ENCODE measurements at regions not wholly inside any gene's neighbourhood (a gene's known extent, or its start where the extent isn't known, plus 50 kb on each side); places are given as distances from the start of the nearest gene placed in this dataset.

DNA sequence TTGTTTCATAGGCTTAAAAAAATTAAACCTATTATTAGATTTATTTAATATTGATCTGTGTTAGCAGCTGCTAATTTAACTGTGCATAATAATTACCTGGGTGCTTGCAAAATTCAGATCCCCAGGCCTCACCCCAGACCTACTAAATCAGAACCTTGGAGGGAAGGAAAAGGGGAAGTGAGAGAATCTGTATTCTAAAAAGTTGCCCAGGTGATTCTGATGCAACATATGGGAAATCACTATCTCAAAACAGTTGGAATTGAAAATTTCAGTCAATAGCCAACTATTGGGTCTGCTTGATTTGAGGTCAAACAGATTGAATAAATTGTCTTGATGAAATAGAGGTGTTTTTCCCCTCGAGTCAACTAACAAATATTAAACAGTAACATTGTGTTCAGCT is 538.5 kb upstream of the ADAMTS9 start:
- Histone ChIP-seq H3K27me3 (replicated peaks; ENCODE audit: insufficient read depth) (no peaks in the 10 kb centered on the region), H3K27ac (no peak overlapping the region), H3K36me3 (no peaks in the 10 kb centered on the region), H3K9me3 (no peaks in the 10 kb centered on the region), H3K4me1 (replicated peaks) (no peaks in the 10 kb centered on the region), H3K4me3 (no peak overlapping the region)
- no peak for DNase-seq (ENCODE audit: low spot score)
- no peak for TF ChIP-seq POLR2AphosphoS5 (IDR thresholded peaks at IDR 0.05)
- TF ChIP-seq POLR2A (IDR thresholded peaks at IDR 0.05) = no peak
- TF ChIP-seq, protein P1, sequence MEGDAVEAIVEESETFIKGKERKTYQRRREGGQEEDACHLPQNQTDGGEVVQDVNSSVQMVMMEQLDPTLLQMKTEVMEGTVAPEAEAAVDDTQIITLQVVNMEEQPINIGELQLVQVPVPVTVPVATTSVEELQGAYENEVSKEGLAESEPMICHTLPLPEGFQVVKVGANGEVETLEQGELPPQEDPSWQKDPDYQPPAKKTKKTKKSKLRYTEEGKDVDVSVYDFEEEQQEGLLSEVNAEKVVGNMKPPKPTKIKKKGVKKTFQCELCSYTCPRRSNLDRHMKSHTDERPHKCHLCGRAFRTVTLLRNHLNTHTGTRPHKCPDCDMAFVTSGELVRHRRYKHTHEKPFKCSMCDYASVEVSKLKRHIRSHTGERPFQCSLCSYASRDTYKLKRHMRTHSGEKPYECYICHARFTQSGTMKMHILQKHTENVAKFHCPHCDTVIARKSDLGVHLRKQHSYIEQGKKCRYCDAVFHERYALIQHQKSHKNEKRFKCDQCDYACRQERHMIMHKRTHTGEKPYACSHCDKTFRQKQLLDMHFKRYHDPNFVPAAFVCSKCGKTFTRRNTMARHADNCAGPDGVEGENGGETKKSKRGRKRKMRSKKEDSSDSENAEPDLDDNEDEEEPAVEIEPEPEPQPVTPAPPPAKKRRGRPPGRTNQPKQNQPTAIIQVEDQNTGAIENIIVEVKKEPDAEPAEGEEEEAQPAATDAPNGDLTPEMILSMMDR (IDR thresholded peaks at IDR 0.05) = no peak
- intact Hi-C loops (cut with DNase I) = no loop called here
- WGBS = 74% methylated on average over 1 of the region's 1 CpG

DNA sequence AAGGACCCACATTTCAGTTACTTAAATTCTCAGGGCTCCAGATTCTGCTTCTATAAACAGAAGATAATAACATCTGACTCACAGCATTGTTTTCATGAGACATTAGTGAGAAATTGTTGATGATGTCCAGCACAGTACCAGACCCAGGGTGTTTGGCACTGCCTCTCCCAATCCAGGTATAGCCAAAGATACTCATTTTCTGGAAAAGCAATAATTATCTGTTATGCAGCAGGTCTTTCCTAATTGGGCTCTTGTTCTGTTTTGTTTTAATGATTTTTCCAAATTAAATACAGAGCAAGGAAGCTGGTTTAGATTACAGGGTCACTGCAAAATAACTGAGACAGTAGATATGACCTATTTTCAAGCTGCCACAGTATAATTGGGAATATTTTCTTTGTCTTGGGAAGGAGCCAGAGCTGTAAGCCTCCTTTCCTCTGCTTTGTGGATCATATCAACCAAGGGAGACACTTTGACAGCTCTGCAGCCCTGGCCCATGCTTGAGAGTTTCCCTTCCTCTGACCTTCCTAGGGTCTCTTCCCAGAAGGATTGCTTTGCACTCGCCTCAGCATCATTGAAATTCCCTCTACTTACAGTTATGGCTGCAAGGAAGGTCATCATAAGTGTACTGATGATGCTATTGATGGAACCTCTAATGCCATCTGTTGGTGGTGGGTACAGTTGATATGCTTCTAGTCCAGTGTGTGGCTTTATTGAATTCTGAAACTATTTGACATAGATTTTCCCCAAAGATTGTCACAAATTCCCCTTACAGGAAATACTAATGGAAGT is 522.4 kb upstream of the ADAMTS9 start:
- no peaks in the 10 kb centered on the region for H3K4me1 ChIP-seq (replicated peaks)
- WGBS = 94% methylated on average over 1 of the region's 1 CpG
- TF ChIP-seq POLR2A (IDR thresholded peaks at IDR 0.05) (no peak), POLR2AphosphoS5 (IDR thresholded peaks at IDR 0.05) (no peak)
- TF ChIP-seq, protein P1 (IDR thresholded peaks at IDR 0.05) = no peak
- H3K27me3 ChIP-seq (replicated peaks; ENCODE audit: insufficient read depth) = no peaks in the 10 kb centered on the region
- no peak for DNase-seq (ENCODE audit: low spot score)
- no peak overlapping the region for H3K27ac ChIP-seq
- intact Hi-C loops (cut with DNase I) = no loop called here
- no peaks in the 10 kb centered on the region for H3K36me3 ChIP-seq
- no peaks in the 10 kb centered on the region for H3K9me3 ChIP-seq
- H3K4me3 ChIP-seq = no peak overlapping the region

DNA sequence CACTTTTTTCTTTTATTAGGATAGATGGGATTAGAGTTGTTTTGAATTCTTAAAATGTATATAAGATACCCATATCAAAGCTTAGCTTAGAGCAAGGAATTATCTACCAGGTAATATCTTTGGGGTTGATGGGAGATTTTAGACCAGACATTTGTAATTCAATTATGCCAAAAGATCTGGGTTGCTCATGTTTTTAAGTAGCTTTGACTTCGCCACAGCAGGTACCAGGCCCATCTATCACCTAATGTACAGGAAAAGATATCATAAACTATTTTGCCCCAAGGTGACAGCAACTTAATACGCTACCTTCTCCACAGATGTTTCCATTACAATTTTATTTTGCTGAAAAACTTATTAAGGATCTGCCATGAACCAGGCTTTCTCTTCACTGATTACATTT is 514.6 kb upstream of the ADAMTS9 start:
- intact Hi-C loops (cut with DNase I) = no loop called here
- WGBS = 93% methylated on average over 2 of the region's 2 CpGs
- H3K27ac ChIP-seq = no peak overlapping the region
- no peaks in the 10 kb centered on the region for H3K27me3 ChIP-seq (replicated peaks; ENCODE audit: insufficient read depth)
- no peaks in the 10 kb centered on the region for H3K4me1 ChIP-seq (replicated peaks)
- H3K4me3 ChIP-seq = no peak overlapping the region
- H3K9me3 ChIP-seq = no peaks in the 10 kb centered on the region
- no peak for DNase-seq (ENCODE audit: low spot score)
- TF ChIP-seq, protein P1 (IDR thresholded peaks at IDR 0.05) = no peak
- TF ChIP-seq POLR2AphosphoS5 (IDR thresholded peaks at IDR 0.05) = no peak
- TF ChIP-seq POLR2A (IDR thresholded peaks at IDR 0.05) = no peak
- no peaks in the 10 kb centered on the region for H3K36me3 ChIP-seq

DNA sequence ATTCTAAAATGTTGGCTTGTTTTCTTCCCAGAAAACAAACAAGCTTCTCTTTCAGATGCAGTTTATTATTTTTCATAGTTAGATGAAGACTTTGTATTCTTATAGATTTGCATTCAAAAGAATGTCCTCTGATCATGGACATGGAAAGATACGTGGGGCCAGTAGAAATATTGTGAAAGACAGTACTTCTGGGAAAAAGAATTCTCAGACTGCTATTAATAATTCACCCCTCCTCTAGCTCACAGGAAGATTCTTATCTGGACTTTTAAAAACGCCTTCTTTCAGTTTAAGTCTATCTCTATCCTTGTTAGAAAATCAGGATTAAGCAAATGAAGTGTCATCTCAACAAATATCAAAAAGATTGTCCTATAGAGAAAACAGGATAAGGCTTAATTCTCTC is 514.1 kb upstream of the ADAMTS9 start:
- no peak for TF ChIP-seq POLR2AphosphoS5 (IDR thresholded peaks at IDR 0.05)
- TF ChIP-seq, protein P1 (IDR thresholded peaks at IDR 0.05) = no peak
- TF ChIP-seq POLR2A (IDR thresholded peaks at IDR 0.05) = no peak
- H3K27me3 ChIP-seq (replicated peaks; ENCODE audit: insufficient read depth) = no peaks in the 10 kb centered on the region
- no peak overlapping the region for H3K4me3 ChIP-seq
- WGBS = 55% methylated on average over 2 of the region's 2 CpGs
- no peak overlapping the region for H3K27ac ChIP-seq
- no peaks in the 10 kb centered on the region for H3K36me3 ChIP-seq
- no peaks in the 10 kb centered on the region for H3K9me3 ChIP-seq
- intact Hi-C loops (cut with DNase I) = no loop called here
- H3K4me1 ChIP-seq (replicated peaks) = no peaks in the 10 kb centered on the region
- no peak for DNase-seq (ENCODE audit: low spot score)

DNA sequence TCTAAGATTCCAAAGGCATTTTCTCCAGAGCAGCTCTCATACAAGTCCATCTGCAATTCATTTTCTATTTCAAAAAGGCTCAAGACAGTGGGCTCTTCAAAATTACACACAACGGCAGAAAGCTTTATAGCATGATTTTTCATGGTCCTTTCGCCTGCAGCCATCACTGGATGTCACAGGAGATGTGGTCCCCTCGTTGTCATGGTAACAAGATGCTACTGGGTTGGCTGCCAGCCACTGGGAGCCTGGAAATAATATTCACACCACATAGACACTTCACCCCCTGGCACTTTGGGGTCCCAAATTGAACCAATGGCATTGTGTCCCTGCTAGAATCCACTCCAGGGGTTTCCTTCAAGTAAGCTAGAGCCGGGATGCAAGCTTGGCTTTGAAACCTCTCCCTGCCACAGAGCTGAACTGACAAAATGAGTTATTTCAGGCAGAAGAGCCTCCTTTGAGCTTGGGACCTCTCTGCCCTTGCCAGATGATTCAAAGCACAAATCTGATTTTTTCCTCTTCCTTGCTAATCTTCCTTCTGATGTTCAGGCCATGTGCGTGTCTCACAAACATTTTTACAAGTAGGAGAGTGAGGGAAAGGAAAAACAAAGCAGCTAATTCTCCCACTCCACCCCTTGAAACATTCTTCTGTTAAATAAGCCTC is 512.6 kb upstream of the ADAMTS9 start:
- WGBS = 55% methylated on average over 5 of the region's 5 CpGs
- no peaks in the 10 kb centered on the region for H3K4me1 ChIP-seq (replicated peaks)
- no peak for DNase-seq (ENCODE audit: low spot score)
- no peaks in the 10 kb centered on the region for H3K27me3 ChIP-seq (replicated peaks; ENCODE audit: insufficient read depth)
- intact Hi-C loops (cut with DNase I) = no loop called here
- H3K9me3 ChIP-seq = no peaks in the 10 kb centered on the region
- TF ChIP-seq POLR2A (IDR thresholded peaks at IDR 0.05) = no peak
- TF ChIP-seq, protein P1 (IDR thresholded peaks at IDR 0.05) = no peak
- TF ChIP-seq POLR2AphosphoS5 (IDR thresholded peaks at IDR 0.05) = no peak
- no peaks in the 10 kb centered on the region for H3K36me3 ChIP-seq
- H3K4me3 ChIP-seq = no peak overlapping the region
- H3K27ac ChIP-seq = no peak overlapping the region
